HCT116 (cell line): ENCODE measurements at regions not wholly inside any gene's neighbourhood (a gene's known extent, or its start where the extent isn't known, plus 50 kb on each side); places are given as distances from the start of the nearest gene placed in this dataset.

Source experiments
- EZH2 ChIP-seq: fragments of 200-600 bp; sonication (generic); IDR thresholded peaks from 2 replicates; pipeline ENCODE4 v1.6.1; 2017; ENCODE audit warnings: antibody characterized with exemption, mixed run types
- EZH2phosphoT487 ChIP-seq: fragments of 200-600 bp; IDR thresholded peaks from 2 replicates; pipeline ENCODE4 v1.6.1; 2018; ENCODE audit warnings: antibody characterized with exemption, borderline replicate concordance
- POLR2A ChIP-seq: IDR thresholded peaks from 2 replicates; pipeline ENCODE4 v1.7.0; 2011; ENCODE audit warnings: borderline replicate concordance; ENCODE audit not compliant: insufficient read depth, insufficient read length; ENCODE audit errors: extremely low read depth
- POLR2AphosphoS5 ChIP-seq: IDR thresholded peaks from 2 replicates; pipeline ENCODE4 v1.6.1; 2011; ENCODE audit warnings: mild to moderate bottlenecking, low read depth, low read length, moderate library complexity
- RAD21 ChIP-seq: IDR thresholded peaks from 2 replicates; pipeline ENCODE4 v1.6.1; 2012; ENCODE audit warnings: low read depth, mild to moderate bottlenecking
- SIN3A ChIP-seq: IDR thresholded peaks from 2 replicates; pipeline ENCODE4 v1.6.1; 2012; ENCODE audit warnings: low read depth
- ZNF274 ChIP-seq: fragments of 200-500 bp; sonication (Bioruptor generic); IDR thresholded peaks from 2 replicates; pipeline ENCODE4 v1.6.1; 2014; ENCODE audit warnings: mild to moderate bottlenecking, low read depth, low read length, inconsistent platforms
- TF ChIP-seq, protein P1 (sequence below): IDR thresholded peaks from 2 replicates; pipeline ENCODE4 v1.6.1; 2012
- TF ChIP-seq, protein P2 (sequence below), 3 experiments: fragments of 200-600 bp in 1 of 3; sonication (generic) in 1 of 3; IDR thresholded peaks in 2 of 3; conservative IDR thresholded peaks in 1 of 3; 2 replicates each; pipeline ENCODE4 v1.5.1; 2012 to 2017; ENCODE audit warnings: low read depth in 2 of 3, low read length in 2 of 3, antibody characterized with exemption in 1 of 3, borderline replicate concordance in 1 of 3, control low read depth in 1 of 3, mild to moderate bottlenecking in 1 of 3, mixed read lengths in 1 of 3, mixed run types in 1 of 3, moderate library complexity in 1 of 3; ENCODE audit not compliant: insufficient read depth in 1 of 3

DNA sequence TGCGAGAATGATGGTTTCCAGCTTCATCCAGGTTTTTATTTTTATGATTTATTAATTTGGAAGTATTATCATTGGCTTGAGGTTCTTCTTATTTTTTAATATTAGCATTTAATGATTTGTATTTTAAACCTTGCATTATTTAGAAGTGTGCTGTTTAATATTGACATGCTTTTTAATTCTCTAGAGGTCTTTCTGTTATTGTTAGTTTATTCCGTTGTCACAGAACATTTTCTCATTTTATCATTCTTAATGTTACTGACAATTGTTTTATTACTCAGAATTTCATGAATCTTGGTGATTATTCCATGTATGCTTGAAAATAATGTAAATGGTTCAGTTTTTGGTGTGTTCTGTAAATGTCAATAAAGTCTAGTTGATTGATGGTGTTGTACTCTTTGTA lies 463.5 kb upstream of the NOVA1 start:
- TF ChIP-seq ZNF274 (no peak), RAD21 (no peak), EZH2 (no peak), POLR2A (no peak), EZH2phosphoT487 (no peak), POLR2AphosphoS5 (no peak), SIN3A (no peak)
- TF ChIP-seq, protein P1, sequence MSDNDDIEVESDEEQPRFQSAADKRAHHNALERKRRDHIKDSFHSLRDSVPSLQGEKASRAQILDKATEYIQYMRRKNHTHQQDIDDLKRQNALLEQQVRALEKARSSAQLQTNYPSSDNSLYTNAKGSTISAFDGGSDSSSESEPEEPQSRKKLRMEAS = no peak
- TF ChIP-seq, protein P2, sequence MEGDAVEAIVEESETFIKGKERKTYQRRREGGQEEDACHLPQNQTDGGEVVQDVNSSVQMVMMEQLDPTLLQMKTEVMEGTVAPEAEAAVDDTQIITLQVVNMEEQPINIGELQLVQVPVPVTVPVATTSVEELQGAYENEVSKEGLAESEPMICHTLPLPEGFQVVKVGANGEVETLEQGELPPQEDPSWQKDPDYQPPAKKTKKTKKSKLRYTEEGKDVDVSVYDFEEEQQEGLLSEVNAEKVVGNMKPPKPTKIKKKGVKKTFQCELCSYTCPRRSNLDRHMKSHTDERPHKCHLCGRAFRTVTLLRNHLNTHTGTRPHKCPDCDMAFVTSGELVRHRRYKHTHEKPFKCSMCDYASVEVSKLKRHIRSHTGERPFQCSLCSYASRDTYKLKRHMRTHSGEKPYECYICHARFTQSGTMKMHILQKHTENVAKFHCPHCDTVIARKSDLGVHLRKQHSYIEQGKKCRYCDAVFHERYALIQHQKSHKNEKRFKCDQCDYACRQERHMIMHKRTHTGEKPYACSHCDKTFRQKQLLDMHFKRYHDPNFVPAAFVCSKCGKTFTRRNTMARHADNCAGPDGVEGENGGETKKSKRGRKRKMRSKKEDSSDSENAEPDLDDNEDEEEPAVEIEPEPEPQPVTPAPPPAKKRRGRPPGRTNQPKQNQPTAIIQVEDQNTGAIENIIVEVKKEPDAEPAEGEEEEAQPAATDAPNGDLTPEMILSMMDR (IDR thresholded peaks at IDR 0.05 in 2 of 3, conservative IDR thresholded peaks at IDR 0.05 in 1 of 3; ENCODE audit: borderline replicate concordance in 1 of 3, insufficient read depth in 1 of 3, low read depth in 2 of 3, low read length in 2 of 3) = no peak
